ENCODE measurements at regions not wholly inside any gene's neighbourhood (a gene's known extent, or its start where the extent isn't known, plus 50 kb on each side); places are given as distances from the start of the nearest gene placed in this dataset.
A peak's percentile ranks its signal among the peaks of the same experiment; 100 is the strongest.

DNA sequence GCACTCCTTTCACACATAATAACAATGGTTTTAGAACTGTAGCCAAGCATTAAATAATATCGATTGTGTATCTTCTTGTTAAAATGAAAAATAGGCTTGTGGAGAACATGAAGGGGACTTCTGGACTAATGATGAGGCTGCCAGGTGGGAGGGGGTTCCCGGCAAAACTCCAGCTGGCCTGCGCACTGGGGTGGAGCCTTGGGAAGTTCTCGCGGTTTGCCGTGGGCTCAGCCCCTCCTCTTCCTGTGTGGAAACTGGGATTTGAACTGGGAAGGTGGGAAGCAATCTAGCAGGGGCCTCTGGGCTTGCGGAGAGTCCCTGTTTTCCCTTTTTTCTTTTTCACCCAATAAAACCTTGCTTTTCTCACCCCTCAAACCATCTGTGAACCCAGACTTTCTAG, 113.7 kb upstream of the SLITRK1 start:
- no peak for DNase-seq

DNA sequence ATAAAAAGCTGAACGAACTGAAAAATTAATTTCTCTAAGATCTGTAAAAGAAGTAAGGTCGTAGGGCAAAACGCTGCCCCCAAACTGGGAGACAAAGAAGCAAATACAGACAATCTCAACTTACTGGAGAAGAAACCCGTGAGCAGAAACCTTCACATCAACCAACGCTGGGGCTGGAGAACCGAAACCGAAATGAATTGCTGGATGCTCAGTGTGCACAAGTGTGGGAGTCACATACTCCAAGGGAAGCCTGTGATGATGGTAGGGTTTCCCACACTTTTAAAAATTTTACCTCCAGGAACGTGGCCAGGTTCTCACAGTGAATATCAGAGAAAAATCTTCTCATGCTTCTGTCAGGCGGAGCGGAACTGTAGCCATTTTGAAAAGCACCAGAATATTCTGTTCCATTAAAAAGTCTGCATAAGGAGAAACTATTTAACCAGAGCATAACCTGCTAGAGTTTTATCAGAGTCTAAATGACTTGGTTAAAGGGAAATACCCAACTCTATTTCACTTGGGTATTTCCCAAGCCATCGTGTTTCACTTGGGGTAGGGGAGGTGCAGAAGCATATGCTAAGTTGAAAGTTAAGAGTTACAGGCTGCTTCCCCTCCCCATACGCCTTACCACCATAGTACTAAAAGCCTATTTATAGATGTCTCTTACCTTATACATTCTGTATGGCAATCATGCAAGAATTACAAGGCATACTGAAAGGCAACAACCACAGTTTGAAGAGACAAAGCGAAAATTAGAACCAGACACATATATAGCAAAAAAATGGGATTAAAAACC, 110.5 kb upstream of the SLITRK1 start:
- DNase-seq = peak; percentile 42

DNA sequence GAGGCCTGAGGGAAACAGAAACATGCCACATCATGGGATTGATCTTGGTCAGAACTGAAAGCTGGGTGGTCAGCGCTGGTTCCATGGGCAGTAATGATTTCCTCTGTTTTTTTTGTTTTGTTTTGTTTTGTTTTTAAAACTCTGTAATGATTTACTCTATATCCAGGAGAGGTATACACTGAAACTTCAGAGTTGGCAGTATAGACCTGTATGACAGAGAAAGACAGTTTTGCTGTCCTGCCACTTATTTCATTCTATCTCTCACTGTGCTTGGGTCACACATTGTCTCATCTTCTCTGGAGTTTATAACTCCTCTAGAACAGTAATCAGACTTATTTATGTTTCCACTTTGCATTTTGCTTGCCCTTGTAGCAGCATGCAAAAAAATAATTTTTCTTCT, 105.1 kb upstream of the SLITRK1 start:
- DNase-seq = no peak

DNA sequence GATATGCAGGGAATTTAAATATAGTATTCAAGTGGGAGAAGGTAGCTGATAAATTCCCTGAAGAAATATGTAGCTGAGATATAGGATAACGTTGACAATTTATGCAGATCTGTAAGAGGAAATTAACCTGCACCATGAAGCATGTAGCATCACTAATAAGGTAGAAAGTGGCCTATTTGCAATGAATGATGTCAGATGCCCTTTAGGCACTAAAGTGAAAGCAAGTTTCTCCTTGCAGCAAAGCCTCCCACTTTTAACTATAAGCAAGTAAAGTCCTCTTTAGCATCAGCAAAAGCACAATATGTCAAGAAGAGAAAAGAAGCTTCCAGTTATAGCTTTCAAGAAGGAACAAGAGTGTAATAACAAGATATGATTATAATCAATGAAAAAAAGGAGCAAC, 102.5 kb upstream of the SLITRK1 start:
- DNase-seq = peak; percentile 13

DNA sequence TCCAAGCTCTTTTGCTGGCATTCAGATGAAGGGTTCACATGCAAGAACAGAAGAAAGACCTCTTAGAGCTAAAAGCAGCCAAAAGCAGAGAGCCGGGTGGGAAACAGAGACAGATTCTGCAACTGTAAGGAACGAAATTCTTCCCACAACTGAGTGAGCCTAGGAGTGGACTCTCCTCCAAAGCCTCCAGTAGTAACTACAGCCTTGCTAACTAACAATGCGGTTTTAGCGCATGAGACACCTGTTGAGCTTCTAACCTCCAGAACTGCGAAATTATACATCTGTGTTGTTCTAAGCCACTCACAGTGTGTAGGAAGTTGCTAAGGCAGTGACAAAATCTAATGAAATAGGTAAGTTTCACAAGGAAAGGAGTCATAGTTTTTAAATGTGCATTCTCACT, 98.1 kb upstream of the SLITRK1 start:
- no peak for DNase-seq

DNA sequence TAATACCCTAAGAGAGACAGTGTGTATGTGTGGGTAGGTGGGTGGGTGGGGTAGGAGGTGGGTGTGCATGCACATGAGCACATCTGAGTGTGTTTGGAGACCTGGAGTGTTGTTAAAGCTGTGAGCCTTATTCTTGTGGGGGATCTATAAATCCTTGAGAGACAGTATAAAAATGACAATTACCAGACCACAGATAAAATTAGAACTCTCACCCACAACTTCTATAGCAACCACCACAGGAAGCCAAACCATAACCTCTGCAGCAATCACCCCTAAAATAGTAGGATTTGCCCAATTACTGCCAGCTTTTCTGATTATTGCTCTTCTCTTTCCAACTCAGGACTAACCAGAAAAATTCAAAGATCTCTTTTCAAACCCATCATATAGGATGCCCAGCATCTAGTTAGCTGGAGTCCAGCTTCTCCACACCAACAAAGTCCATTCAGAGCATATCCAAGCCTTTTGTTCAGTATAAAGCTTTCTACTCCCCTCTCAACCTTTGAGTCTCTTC, 93.4 kb upstream of the SLITRK1 start:
- no peak for DNase-seq

DNA sequence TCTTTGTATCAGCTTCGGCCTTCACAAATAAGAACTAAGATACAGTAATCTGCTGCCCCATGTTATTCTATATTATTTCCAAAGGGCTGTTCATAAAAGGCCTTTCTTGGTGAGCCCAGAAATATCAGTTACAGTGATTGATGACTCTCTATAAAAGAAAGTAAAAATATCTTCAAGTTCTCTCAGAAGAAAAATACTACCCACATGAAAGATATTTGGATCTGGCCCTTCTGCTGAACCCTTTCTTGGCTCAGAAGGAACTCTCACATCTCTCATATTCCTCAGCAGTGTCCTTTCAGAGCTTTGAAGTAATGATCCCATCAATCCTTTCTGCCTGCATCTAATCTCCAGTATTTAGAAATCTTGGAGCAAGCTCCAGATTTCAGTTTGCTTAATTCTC, 76.3 kb upstream of the SLITRK1 start:
- DNase-seq = no peak

DNA sequence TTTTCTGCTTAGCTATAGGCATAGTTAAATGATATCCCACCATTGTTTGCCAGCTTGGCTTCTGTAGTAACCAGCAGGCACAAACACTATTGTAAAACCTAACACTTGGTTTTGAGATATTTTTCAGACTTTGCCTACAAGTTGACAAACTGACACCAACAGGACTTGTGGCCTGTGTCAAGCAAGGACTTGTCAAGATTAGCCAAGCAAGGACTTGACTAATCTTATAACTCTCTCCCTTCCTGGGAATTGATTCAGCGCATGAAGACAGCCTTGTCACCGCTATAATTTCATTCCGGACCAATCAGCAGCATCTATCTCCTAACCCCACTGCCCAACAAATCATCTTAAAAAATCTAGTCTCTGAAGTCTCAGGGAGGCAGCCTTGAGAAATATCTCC, 72.7 kb upstream of the SLITRK1 start:
- no peak for DNase-seq

DNA sequence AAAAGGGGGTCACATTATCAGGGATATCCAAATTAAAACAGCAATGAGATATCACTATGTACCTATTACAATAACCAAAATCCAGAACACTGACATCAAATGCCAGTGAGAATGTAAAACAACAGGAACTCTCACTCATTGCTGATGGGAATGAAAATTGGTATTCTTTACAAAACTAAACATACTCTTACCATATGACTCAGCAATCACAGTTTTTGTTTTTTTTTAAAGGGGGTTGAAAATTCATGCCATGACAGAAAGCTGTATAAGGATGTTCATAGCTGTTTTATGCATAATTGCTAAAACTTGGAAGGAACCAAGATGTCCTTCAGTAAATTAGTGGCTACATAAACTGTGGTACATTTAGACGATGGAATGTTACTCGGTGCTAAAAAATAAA, 71.6 kb upstream of the SLITRK1 start:
- DNase-seq = no peak

DNA sequence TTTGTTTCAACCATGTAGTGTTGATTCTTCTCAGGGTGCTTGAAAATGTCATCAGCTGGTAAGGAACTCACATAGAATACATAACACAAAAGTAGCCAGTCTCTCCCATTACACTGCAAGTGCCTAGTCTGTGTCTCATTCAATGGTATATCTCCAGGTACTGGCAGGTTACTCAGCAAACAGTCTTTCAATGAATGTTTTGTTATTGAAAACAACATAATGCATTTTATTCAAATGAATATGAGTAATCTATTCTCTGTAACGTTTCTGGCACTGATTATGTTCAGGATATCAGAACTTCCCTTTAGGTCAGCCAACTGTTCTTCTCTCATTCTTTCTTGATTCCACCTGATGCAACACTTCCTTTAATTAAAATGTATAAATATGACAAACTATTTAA, 68.0 kb upstream of the SLITRK1 start:
- DNase-seq = peak; percentile 12

DNA sequence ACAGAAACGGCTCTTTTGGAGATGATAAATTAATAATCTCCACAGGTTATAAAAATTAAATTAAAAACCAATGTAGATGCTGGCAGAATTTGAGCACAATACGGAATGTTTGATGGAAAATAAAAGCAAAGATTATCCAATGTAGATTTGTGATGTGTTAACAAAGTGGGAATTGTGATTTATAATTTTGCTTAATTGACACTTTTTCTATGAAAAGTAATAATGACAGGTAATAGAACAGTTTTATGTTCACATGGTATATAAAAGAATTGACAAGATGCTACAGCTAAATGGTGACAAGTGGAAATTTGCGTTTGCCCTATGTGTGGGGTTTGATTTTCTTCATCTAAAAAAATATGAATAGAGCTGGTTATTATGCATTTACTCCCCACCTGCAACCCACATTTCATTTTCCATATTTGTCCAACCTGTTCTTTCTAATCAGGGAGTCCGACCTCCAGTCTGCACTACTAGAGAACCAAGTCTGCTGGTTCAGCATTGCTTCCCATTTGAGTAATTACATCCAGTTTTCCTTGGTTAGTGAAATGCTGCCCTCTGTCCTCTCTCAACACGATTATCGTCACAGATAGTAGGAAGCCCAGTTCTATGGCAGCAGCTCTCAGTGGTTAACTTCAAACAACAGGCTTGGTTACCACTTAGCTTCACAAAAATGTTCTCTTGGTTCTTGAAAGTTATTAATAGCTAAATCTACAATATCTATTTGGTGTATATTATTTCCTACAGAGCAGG, 61.4 kb upstream of the SLITRK1 start:
- DNase-seq = peak; percentile 9

DNA sequence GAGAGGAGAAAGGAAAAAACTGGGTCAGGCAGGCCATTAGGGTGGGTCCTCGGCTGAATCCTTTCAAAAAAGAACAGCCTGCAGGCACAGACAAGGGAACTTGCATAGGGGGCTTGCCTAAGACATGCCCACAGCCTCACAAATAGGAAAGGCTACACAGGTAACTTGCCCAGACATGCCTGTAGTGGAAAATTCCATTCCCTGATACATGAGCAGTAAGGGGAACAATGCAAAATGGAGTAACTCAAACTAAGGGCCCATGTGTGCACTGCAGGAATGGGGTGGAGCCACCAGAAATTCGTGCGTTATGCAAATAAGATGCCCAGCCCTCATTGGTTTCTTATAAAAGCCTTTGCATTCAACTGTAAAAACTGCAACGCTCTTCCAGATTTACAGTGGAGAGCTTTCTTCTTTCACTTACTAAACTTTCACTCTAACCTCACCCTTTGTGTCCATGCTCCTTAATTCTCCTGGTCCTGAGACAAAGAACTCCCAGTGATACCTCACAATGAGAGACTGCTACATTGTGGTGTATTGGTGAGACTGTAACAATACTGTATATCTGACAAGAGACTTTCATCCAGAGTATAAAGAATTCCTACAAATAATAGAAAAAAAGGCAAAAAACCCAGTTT, 59.5 kb upstream of the SLITRK1 start:
- DNase-seq = no peak

DNA sequence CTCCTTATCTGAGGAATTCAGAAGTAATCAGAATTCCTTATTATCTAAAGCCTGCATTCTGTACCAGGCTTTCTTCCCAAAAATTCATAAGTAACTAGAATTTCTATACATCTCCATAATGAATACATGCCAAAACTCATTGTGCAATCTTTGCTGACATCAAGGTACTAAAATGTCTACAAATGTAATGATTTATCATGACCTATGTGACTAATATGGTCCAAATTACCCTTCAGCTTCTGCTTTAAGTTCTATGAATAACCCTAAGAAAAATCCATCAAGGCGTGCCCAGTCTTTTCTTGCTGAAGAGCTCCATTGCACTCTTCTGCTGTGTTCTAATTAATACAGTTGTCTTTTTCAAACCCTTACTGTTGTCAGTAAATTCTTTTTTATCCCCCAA, 58.5 kb upstream of the SLITRK1 start:
- DNase-seq = no peak

DNA sequence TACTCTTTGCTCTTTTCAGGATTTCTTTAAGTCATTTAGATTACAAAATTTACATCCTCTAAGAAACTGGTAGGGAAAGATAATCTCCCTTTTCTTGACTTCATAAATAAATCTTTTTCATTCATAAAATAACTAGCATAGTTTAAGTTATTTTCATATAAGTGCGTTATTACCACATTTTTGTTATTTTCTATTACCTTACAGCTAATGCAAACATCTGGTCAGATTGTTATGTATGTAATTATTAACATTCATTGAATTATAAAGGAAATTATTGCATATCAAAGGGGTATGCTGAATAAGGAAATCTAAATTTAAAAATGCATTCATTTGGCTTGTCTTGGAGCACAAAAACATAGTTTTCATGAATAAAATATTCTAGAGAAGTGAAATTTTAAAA, 55.3 kb upstream of the SLITRK1 start:
- DNase-seq = no peak

DNA sequence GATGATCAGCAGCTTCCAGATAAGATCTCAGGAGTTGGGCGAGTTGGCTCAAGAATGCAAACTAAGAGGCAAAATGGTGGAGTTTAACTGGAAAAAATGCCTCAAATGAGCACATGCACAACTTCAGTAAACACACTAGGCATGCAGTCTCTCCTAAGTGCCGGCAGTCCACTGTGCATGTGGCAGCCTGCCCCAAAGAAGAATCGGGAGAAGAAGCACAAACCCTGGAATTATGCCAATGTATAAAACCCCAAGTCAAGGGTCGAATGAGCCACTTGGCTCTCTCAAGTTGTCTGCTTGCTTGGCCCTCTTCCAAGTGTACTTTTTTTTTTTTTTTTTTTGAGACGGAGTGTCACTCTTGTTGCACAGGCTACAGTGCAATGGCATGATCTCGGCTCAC, 53.3 kb upstream of the SLITRK1 start:
- DNase-seq = no peak

Measured in OCI-M1 (cell line).